Stimulated activated CD8-positive, alpha-beta memory T cell treated with anti-CD3 and anti-CD28 coated beads, Interleukin-15, amount 100 ng/mL, for 1 hour (primary cell): ENCODE measurements at regions not wholly inside any gene's neighbourhood (a gene's known extent, or its start where the extent isn't known, plus 50 kb on each side); places are given as distances from the start of the nearest gene placed in this dataset.
"Not testable (repeated sequence)": the region's sequence is repeated elsewhere in the genome, so short reads cannot be mapped to it uniquely, and the experiment has no call there.

Source experiments
- DNase-seq: peaks from one replicate; pipeline ENCODE4 v3.0.0-alpha.2; 2020; ENCODE audit warnings: low read depth

GRCh38 chr12:97713270-97713669 is 250.7 kb downstream of the RMST start:
- DNase-seq = no peak

- DNase-seq = no peak
These were observed 251.5 kb downstream of the RMST start for GRCh38 chr12:97714107-97714563.

- no peak for DNase-seq
These were observed 253.8 kb downstream of the RMST start for GRCh38 chr12:97716356-97716755.

- not testable (repeated sequence) for DNase-seq
These were observed 261.2 kb downstream of the RMST start for GRCh38 chr12:97723801-97724200.

GRCh38 chr12:97745406-97746101 is 282.9 kb downstream of the RMST start:
- no peak for DNase-seq

- DNase-seq = no peak
These were observed 285.7 kb downstream of the RMST start for GRCh38 chr12:97748298-97748697.

- DNase-seq = no peak
These were observed 289.1 kb downstream of the RMST start for GRCh38 chr12:97751704-97752103.

GRCh38 chr12:97752129-97752528 is 289.5 kb downstream of the RMST start:
- DNase-seq = no peak

GRCh38 chr12:97753332-97753731 is 290.7 kb downstream of the RMST start:
- no peak for DNase-seq

GRCh38 chr12:97754306-97754705 is 291.7 kb downstream of the RMST start:
- no peak for DNase-seq

- DNase-seq = no peak
These were observed 293.6 kb downstream of the RMST start for GRCh38 chr12:97756066-97756666.

GRCh38 chr12:97756741-97757140 is 294.1 kb downstream of the RMST start:
- DNase-seq = no peak

GRCh38 chr12:97757481-97758193 is 295.0 kb downstream of the RMST start:
- DNase-seq = no peak

- DNase-seq = no peak
These were observed 295.5 kb downstream of the RMST start for GRCh38 chr12:97758194-97758501.

GRCh38 chr12:97758586-97758985 is 296.0 kb downstream of the RMST start:
- DNase-seq = no peak

- DNase-seq = no peak
These were observed 298.0 kb downstream of the RMST start for GRCh38 chr12:97760601-97761000.

- DNase-seq = no peak
These were observed 300.5 kb downstream of the RMST start for GRCh38 chr12:97763113-97763512.

- DNase-seq = no peak
These were observed 302.1 kb downstream of the RMST start for GRCh38 chr12:97764700-97765099.

GRCh38 chr12:97767347-97767746 is 304.7 kb downstream of the RMST start:
- no peak for DNase-seq

- DNase-seq = no peak
These were observed 315.5 kb downstream of the RMST start for GRCh38 chr12:97778111-97778510.

- DNase-seq = no peak
These were observed 318.7 kb downstream of the RMST start for GRCh38 chr12:97781342-97781741.

GRCh38 chr12:97784904-97785303 is 322.3 kb downstream of the RMST start:
- no peak for DNase-seq

GRCh38 chr12:97790281-97790680 is 327.7 kb downstream of the RMST start:
- DNase-seq = no peak
